ENCODE measurements at regions not wholly inside any gene's neighbourhood (a gene's known extent, or its start where the extent isn't known, plus 50 kb on each side); places are given as distances from the start of the nearest gene placed in this dataset.

- Mint-ChIP-seq H3K27me3 (no peaks in the 10 kb centered on the region), H3K4me3 (no peak overlapping the region), H3K4me1 (ENCODE audit: low read depth) (no peaks in the 10 kb centered on the region), H3K27ac (no peak overlapping the region), H3K9me3 (no peaks in the 10 kb centered on the region), H3K36me3 (ENCODE audit: low read depth) (no peaks in the 10 kb centered on the region)
- intact Hi-C loops (cut with micrococcal nuclease), result no loop called here
These were observed 57.3 kb upstream of the MON1B start for GRCh38 chr16:77133706-77134105.

GRCh38 chr16:77137045-77137444, 53.9 kb upstream of the MON1B start:
- Mint-ChIP-seq H3K4me3 (no peak overlapping the region), H3K9me3 (no peaks in the 10 kb centered on the region), H3K27me3 (no peaks in the 10 kb centered on the region), H3K27ac (no peak overlapping the region), H3K36me3 (ENCODE audit: low read depth) (no peaks in the 10 kb centered on the region), H3K4me1 (ENCODE audit: low read depth) (no peaks in the 10 kb centered on the region)
- intact Hi-C loops (cut with micrococcal nuclease), result no loop called here
